HuH-7.5 (cell line): ENCODE measurements at regions not wholly inside any gene's neighbourhood (a gene's known extent, or its start where the extent isn't known, plus 50 kb on each side); places are given as distances from the start of the nearest gene placed in this dataset.

Experiments used
- DNase-seq: peaks from one replicate; pipeline ENCODE4 v3.0.0; 2011; ENCODE audit warnings: low spot score

GRCh38 chr13:74871369-74872070, 610.4 kb downstream of the TBC1D4 start:
- no peak for DNase-seq

DNA sequence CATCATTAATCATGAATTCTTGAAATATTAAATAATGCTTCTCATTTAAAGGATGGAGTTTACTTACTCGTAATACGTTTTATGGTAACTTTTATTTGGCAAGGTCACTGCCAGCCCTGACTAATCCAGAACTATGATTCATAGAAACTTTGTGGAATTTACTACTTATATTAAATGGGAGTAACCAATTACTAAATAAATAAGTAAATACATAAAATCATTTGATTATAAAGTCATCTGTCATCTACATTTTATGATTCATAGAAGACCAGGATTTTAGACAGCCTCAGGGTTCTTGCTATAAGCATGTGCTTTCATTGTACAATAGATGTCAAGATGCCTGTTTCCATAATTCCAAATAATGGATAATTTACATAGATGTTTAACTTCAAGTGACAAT, 611.1 kb downstream of the TBC1D4 start:
- no peak for DNase-seq

GRCh38 chr13:74869846-74870245, 612.1 kb downstream of the TBC1D4 start:
- no peak for DNase-seq

- no peak for DNase-seq
These were observed 613.9 kb downstream of the TBC1D4 start for GRCh38 chr13:74868049-74868448.

GRCh38 chr13:74867460-74867859, 614.5 kb downstream of the TBC1D4 start:
- DNase-seq: no peak

DNA sequence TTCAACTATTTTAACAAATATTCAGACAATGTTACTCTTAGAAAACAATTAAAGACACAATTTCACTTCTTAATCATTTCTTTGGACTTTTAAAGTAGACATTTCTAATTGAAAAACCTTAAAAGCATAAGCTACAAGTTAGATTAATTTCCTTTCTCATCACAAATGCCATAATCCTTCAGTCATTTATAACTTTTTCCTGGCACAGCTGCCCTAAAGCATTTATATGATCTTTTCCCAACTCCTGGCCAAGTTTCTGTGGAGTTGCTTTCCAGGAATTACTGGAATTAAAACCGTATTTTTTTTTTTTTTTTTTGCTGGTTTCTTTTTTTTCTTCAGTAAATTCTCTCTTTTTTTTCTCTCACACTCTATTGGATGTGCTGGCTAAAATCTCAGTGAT, 615.9 kb downstream of the TBC1D4 start:
- DNase-seq: no peak

GRCh38 chr13:74865656-74866055, 616.3 kb downstream of the TBC1D4 start:
- DNase-seq: no peak

GRCh38 chr13:74860789-74861188, 621.2 kb downstream of the TBC1D4 start:
- no peak for DNase-seq

- DNase-seq: no peak
These were observed 631.1 kb downstream of the TBC1D4 start for GRCh38 chr13:74850893-74851292.

- no peak for DNase-seq
These were observed 634.0 kb downstream of the TBC1D4 start for GRCh38 chr13:74847966-74848365.

GRCh38 chr13:74845806-74846205, 636.2 kb downstream of the TBC1D4 start:
- no peak for DNase-seq

DNA sequence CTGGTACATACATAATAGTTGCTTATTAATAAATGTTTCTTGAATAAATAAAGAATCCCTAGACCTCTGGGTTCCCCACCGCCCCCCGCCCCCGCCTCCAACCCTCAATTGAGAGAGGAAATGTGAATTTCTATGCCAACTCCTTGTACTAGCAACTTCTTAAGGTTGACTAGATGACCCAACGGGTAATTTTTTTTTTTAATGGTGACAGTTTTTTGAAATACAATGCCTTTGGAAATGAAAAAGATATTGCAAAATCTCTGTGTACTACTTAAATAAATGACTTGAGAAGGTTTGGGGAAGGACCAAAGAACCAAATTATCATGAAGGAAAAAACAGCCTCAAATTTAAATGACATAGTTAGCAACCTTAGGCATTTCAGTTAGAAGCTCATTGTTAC, 640.3 kb downstream of the TBC1D4 start:
- DNase-seq: no peak

DNA sequence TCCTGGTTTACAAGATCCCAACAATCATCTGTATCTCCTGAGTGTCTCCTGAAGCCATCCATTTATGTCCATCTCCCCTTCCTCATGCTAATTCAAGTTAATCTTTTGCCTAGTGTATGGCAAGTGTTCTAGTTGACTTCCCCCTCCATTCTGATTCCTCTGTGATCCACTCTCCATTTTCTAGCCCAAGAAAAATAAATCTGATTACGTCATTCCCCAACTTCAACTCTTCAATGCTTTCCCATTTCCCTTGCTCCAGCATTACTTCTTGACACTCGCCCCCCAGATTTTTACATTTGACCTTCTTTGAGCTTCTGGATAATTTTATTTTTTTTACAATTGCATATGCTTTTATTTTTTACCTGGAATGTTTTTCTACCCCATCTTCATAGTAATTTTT, 640.8 kb downstream of the TBC1D4 start:
- DNase-seq: no peak

GRCh38 chr13:74839656-74840055, 642.3 kb downstream of the TBC1D4 start:
- DNase-seq: no peak

GRCh38 chr13:74838096-74838495, 643.9 kb downstream of the TBC1D4 start:
- DNase-seq: no peak

GRCh38 chr13:74836628-74837027, 645.3 kb downstream of the TBC1D4 start:
- DNase-seq: no peak

DNA sequence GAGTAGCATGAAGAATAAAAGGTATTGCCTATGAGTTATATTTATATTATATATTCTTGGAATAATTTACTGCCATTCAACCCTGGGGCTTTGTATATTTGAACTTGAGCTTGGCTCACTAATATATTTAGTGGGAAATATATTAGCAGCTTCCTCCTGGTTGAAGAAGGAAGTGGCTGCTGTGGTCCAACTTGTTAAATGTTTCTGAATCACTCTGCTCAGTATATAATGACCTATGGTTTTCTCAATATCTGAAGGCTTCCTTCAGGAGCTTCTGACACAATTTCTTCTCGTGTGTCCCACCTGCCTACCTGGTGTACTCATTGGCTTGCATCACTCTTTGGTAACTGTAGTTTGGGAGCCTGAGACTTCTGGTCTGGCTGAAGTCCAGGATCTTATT, 646.4 kb downstream of the TBC1D4 start:
- DNase-seq: no peak

- no peak for DNase-seq
These were observed 656.1 kb downstream of the TBC1D4 start for GRCh38 chr13:74825938-74826246.

DNA sequence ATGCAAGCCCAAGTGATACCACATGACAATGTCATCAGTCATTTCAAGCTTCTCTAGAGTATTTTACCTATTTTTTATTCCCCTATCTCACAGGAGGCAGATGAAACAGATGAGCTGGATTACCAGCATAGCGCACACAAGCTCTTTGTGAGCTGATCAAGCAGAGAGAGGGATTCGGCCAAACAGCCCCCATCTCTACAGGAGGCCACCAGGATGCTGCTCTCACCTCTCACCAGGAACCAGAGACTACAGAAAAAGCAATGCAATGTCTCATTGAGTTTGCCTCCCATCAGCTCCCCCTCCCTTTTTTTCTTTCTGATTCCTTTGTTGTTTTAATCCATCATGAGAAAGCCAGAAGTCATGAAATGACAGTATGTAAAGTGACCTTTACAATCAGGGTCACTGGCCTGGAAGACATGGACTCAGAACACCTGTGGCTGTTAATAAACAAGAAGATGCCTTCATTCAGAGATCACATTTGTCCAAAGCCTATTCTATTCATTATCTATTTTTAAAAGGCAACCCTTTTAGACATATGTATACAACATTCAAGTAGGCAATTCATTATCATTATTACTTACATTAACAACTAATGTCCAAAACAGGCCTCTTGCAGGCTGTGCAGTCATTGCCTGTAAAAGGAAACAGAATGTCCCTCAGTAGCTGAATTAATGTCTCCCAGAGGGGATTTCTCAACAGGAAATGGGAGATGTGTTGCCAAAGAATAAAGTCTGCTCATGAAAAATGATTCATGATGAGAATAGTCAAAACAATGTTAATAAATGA, 656.6 kb downstream of the TBC1D4 start:
- DNase-seq: no peak

DNA sequence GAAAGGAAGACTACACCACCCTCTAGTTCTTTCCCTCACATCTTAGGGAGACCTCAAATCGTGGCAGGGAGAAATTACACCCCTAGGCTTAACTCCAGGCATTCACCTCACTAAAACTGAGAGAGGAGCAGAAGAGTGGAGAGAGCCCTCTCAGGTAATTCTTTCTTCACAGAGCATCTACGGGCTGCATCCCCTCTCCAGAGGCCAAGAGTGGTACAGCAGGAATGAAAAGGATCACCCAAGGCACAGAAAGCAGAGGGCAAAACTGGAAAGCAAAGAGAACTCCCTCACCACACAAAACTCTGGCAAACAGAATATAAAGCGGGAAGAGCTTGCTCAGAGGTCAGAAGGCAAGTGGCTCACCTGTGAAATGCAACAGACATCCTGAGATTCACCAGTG, 661.2 kb downstream of the TBC1D4 start:
- no peak for DNase-seq

GRCh38 chr13:74819549-74819948, 662.4 kb downstream of the TBC1D4 start:
- DNase-seq: no peak

GRCh38 chr13:74816737-74817136, 665.2 kb downstream of the TBC1D4 start:
- no peak for DNase-seq

DNA sequence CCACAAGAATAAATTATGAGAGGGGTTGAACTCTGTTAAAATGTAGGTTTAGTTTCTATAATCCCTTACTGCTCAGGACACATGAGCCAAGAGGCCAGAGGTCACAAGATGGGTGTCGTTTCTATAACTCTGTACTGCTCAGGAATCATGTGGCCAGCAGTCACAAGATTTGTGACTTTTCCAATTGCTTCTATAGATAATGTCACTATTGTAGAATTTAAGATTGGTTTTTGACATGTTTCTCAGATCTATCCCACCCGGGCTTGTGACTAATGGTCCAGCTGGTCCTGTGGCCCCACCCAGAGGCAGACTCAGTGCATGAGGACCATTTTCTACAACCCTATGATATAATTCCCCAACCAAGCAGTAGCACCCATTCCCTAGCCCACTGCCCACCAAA, 662.0 kb upstream of the KLF12 start:
- DNase-seq: no peak

- no peak for DNase-seq
These were observed 661.3 kb upstream of the KLF12 start for GRCh38 chr13:74795526-74795925.
